IMR-90 (cell line): ENCODE measurements at regions not wholly inside any gene's neighbourhood (a gene's known extent, or its start where the extent isn't known, plus 50 kb on each side); places are given as distances from the start of the nearest gene placed in this dataset.
A peak's percentile ranks its signal among the peaks of the same experiment; 100 is the strongest.

ENCODE experiments used
- ATAC-seq: fragments of 200-7000 bp; cut with Tn5 transposase; 2 replicates; pipeline ENCODE4 v1.9.1; 2020; ENCODE audit warnings: low read depth, mild to moderate bottlenecking, moderate library complexity
- BruUV-seq: library from RNA; stranded (reverse); fragments of 400-500 nt; replicated peaks from 2 replicates; lab custom pipeline; 2021; lab: Mats Ljungman, UMichigan
- CTCF ChIA-PET: fragments of 300-600 bp; formaldehyde crosslinking; extraction: SDS; loops from one replicate; lab custom pipeline; 2021; ENCODE audit warnings: antibody characterized with exemption; lab: Yijun Ruan, JAX
- POLR2A ChIA-PET: fragments of 300-600 bp; sonication (Branson Sonifier 250); formaldehyde crosslinking; loops from one replicate; lab custom pipeline; 2022; ENCODE audit warnings: antibody characterized with exemption; ENCODE audit not compliant: unreplicated experiment; lab: Charles Lee
- DNase-seq: peaks from one replicate; pipeline ENCODE4 v3.0.0; 2013
- H2AFZ ChIP-seq: replicated peaks from 2 replicates; pipeline ENCODE3; 2013; ENCODE audit warnings: low read length, mild to moderate bottlenecking; ENCODE audit not compliant: poor library complexity
- H2AK5ac ChIP-seq: 2 replicates; pipeline ENCODE4 v1.6.1; 2013; ENCODE audit warnings: low read depth, low read length, inconsistent platforms
- H2AK9ac ChIP-seq: replicated peaks from 2 replicates; pipeline ENCODE3; 2013; ENCODE audit warnings: mild to moderate bottlenecking, low read depth, low read length, moderate library complexity; ENCODE audit not compliant: poor library complexity
- H2BK120ac ChIP-seq: 2 replicates; pipeline ENCODE4 v1.6.1; 2013; ENCODE audit warnings: low read depth, low read length, inconsistent platforms
- H2BK15ac ChIP-seq: 3 replicates; pipeline ENCODE4 v1.6.1; 2013; ENCODE audit warnings: low read depth, low read length, inconsistent platforms
- H2BK20ac ChIP-seq: 2 replicates; pipeline ENCODE4 v1.6.1; 2013; ENCODE audit warnings: low read depth, mild to moderate bottlenecking, inconsistent platforms, low read length, moderate library complexity
- H2BK5ac ChIP-seq: 2 replicates; pipeline ENCODE4 v1.6.1; 2013; ENCODE audit warnings: mild to moderate bottlenecking, low read depth, low read length, inconsistent platforms; ENCODE audit not compliant: poor library complexity, severe bottlenecking
- H3K14ac ChIP-seq: replicated peaks from 2 replicates; pipeline ENCODE4 v1.6.1; 2013; ENCODE audit warnings: low read depth, low read length, inconsistent platforms
- H3K18ac ChIP-seq: 2 replicates; pipeline ENCODE4 v1.6.1; 2013; ENCODE audit warnings: low read depth, low read length, control low read depth
- H3K23ac ChIP-seq: 2 replicates; pipeline ENCODE4 v1.6.1; 2013; ENCODE audit warnings: low read depth, low read length, inconsistent platforms
- H3K27ac ChIP-seq: 2 replicates; pipeline ENCODE4 v1.5.1; 2013; ENCODE audit warnings: mild to moderate bottlenecking, control low read depth, low read length; ENCODE audit not compliant: insufficient read depth
- H3K27me3 ChIP-seq: 2 replicates; pipeline ENCODE4 v1.6.1; 2013; ENCODE audit warnings: low read length; ENCODE audit not compliant: control insufficient read depth, insufficient read depth
- H3K36me3 ChIP-seq: 2 replicates; pipeline ENCODE4 v1.6.1; 2013; ENCODE audit warnings: low read length, mixed read lengths; ENCODE audit not compliant: control insufficient read depth, insufficient read depth
- H3K4ac ChIP-seq: 2 replicates; pipeline ENCODE4 v1.6.1; 2013; ENCODE audit warnings: low read depth, low read length, inconsistent platforms
- H3K4me1 ChIP-seq: 2 replicates; pipeline ENCODE4 v1.6.1; 2013; ENCODE audit warnings: low read length, mixed read lengths; ENCODE audit not compliant: control insufficient read depth, insufficient read depth
- H3K4me2 ChIP-seq: 2 replicates; pipeline ENCODE4 v1.6.1; 2013; ENCODE audit warnings: low read depth, mild to moderate bottlenecking, control low read depth, low read length, moderate library complexity
- H3K4me3 ChIP-seq: 2 replicates; pipeline ENCODE4 v1.5.1; 2013; ENCODE audit warnings: low read depth, mild to moderate bottlenecking, control low read depth, low read length, moderate library complexity; ENCODE audit not compliant: insufficient read depth
- H3K56ac ChIP-seq: 2 replicates; pipeline ENCODE4 v1.6.1; 2013; ENCODE audit warnings: low read length, inconsistent platforms; ENCODE audit not compliant: insufficient read depth; ENCODE audit errors: extremely low read depth
- H3K79me1 ChIP-seq, 2 experiments: 2 replicates each; pipeline ENCODE4 v1.6.1; 2013; ENCODE audit warnings: low read length in 2 of 2, inconsistent platforms in 1 of 2, low read depth in 1 of 2
- H3K9ac ChIP-seq: 2 replicates; pipeline ENCODE4 v1.6.1; 2013; ENCODE audit warnings: low read depth, low read length, control low read depth
- H3K9me1 ChIP-seq: 2 replicates; pipeline ENCODE4 v1.6.1; 2013; ENCODE audit warnings: low read length, inconsistent platforms; ENCODE audit not compliant: insufficient read depth
- H3K9me3 ChIP-seq: 2 replicates; pipeline ENCODE4 v1.6.1; 2013; ENCODE audit warnings: low read length; ENCODE audit not compliant: control insufficient read depth, insufficient read depth
- H4K20me1 ChIP-seq: 2 replicates; pipeline ENCODE4 v1.6.1; 2013; ENCODE audit warnings: low read length, inconsistent platforms; ENCODE audit not compliant: insufficient read depth
- H4K5ac ChIP-seq: 2 replicates; pipeline ENCODE4 v1.6.1; 2013; ENCODE audit warnings: mild to moderate bottlenecking, low read depth, low read length, control low read depth
- H4K8ac ChIP-seq, 2 experiments: 2 replicates each; pipeline ENCODE4 v1.6.1; 2013; ENCODE audit warnings: low read depth in 2 of 2, low read length in 2 of 2, control low read depth in 1 of 2, inconsistent platforms in 1 of 2
- H4K91ac ChIP-seq: 2 replicates; pipeline ENCODE4 v1.6.1; 2013; ENCODE audit warnings: low read depth, low read length, inconsistent platforms; ENCODE audit not compliant: insufficient read depth
- BHLHE40 ChIP-seq: fragments of 150-350 bp; IDR thresholded peaks from 2 replicates; pipeline ENCODE4 v1.6.1; 2016; ENCODE audit warnings: mild to moderate bottlenecking, low read depth, low read length
- CEBPB ChIP-seq: IDR thresholded peaks from 2 replicates; pipeline ENCODE4 v1.6.1; 2012; ENCODE audit warnings: low read depth, low read length, improper control_type of control experiment
- CHD1 ChIP-seq: IDR thresholded peaks from 2 replicates; pipeline ENCODE4 v1.6.1; 2012; ENCODE audit warnings: low read depth, low read length, improper control_type of control experiment
- WGBS, 2 experiments: methylation state at CpG; one replicate each; pipeline versions ENCODE4 v1.1.5 to v1.1.7; 2013; ENCODE audit warnings: missing lambda C conversion rate in 2 of 2; ENCODE audit not compliant: insufficient read length in 1 of 2; ENCODE audit errors: extremely low coverage in 2 of 2; 5-methylcytosine and 5-hydroxymethylcytosine counted together
- dilution Hi-C: fragments of 300-500 bp; cut with HindIII; formaldehyde crosslinking; loops from one replicate; pipeline ENCODE4 v1.14.3; 2018; ENCODE audit warnings: low sequenced_read_pairs; ENCODE audit not compliant: unreplicated experiment
- in situ Hi-C: fragments of 300-500 bp; cut with MboI; formaldehyde crosslinking; loops from 3 replicates; pipeline ENCODE4 v1.14.3; 2019; ENCODE audit warnings: low sequenced_read_pairs, inconsistent platforms, mixed read lengths
- intact Hi-C: fragments of 100-400 bp; cut with micrococcal nuclease; formaldehyde crosslinking; loops from 2 replicates; pipeline ENCODE4 v1.10.0; 2022
- TF ChIP-seq, protein P1 (sequence below): fragments of 150-350 bp; IDR thresholded peaks from 2 replicates; pipeline ENCODE4 v1.6.1; 2016; ENCODE audit warnings: low read depth, mild to moderate bottlenecking, low read length, moderate library complexity, borderline replicate concordance

DNA sequence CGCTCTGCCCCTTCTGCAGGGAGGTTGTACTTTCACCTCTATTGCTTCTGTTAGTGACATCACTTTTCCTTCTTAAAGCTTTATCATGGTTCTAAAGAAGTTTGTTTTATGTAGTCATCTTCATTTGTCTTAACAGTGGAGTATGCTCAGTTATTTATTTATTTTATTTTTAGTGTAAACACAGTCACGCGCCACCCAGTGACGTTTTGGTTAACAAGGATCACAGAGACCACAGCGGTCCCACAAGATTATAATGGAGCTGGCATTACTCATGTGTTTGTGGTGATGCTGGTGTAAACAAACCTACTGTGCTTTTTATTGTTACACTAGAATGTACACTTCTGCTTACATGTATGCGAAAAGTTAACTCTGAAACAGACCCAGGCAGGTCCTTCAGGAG, 89.9 kb downstream of the SOX11 start:
- H3K9me3 ChIP-seq, result peaks cover 3% of the 10 kb centered on the region
- H3K4me2 ChIP-seq, result no peak overlapping the region
- H4K8ac ChIP-seq, result no peak overlapping the region
- in situ Hi-C loops, result no loop called here
- no peaks in the 10 kb centered on the region for H3K79me1 ChIP-seq
- peaks cover 4% of the 10 kb centered on the region; the same call in 1 of the 2 replicates for H3K4me1 ChIP-seq
- H2AK5ac ChIP-seq, result no peak overlapping the region
- TF ChIP-seq CEBPB, result no peak
- TF ChIP-seq, protein P1, sequence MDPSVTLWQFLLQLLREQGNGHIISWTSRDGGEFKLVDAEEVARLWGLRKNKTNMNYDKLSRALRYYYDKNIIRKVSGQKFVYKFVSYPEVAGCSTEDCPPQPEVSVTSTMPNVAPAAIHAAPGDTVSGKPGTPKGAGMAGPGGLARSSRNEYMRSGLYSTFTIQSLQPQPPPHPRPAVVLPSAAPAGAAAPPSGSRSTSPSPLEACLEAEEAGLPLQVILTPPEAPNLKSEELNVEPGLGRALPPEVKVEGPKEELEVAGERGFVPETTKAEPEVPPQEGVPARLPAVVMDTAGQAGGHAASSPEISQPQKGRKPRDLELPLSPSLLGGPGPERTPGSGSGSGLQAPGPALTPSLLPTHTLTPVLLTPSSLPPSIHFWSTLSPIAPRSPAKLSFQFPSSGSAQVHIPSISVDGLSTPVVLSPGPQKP, result no peak
- TF ChIP-seq CHD1, result no peak
- peak; percentile 91 for TF ChIP-seq BHLHE40
- no peak overlapping the region for H2BK5ac ChIP-seq
- no peak; the same call in 1 of the 2 replicates for ATAC-seq
- no peak overlapping the region for H3K9ac ChIP-seq
- H3K4ac ChIP-seq, result no peak overlapping the region
- CTCF ChIA-PET, result no interaction called here
- dilution Hi-C loops, result no loop called here
- H3K23ac ChIP-seq, result no peak overlapping the region
- no peaks in the 10 kb centered on the region for H4K20me1 ChIP-seq
- H3K18ac ChIP-seq, result no peak overlapping the region; the same call in 1 of the 2 replicates
- H3K27ac ChIP-seq, result no peak overlapping the region
- no peak overlapping the region for H3K14ac ChIP-seq
- intact Hi-C loops, result no loop called here
- WGBS, 2 experiments, result 50% methylated on average over 1 of the region's 6 CpGs; no CpG with 5 or more reads in 1 of the 2 experiments
- no peak overlapping the region for H4K91ac ChIP-seq
- no peak overlapping the region for H2BK20ac ChIP-seq
- POLR2A ChIA-PET, result no interaction called here
- no peak overlapping the region for H2AK9ac ChIP-seq
- H3K4me3 ChIP-seq, result no peak overlapping the region
- no peak overlapping the region for H2BK15ac ChIP-seq
- H4K5ac ChIP-seq, result no peak overlapping the region
- no peak overlapping the region for H2BK120ac ChIP-seq
- H3K56ac ChIP-seq, result no peak overlapping the region
- H3K9me1 ChIP-seq, result no peaks in the 10 kb centered on the region
- peak; percentile 51 for DNase-seq
- no peaks in the 10 kb centered on the region; the same call in 1 of the 2 replicates for H3K27me3 ChIP-seq
- no peaks in the 10 kb centered on the region for H3K36me3 ChIP-seq
- no TSS peak for BruUV-seq
- H2AFZ ChIP-seq, result no peak overlapping the region
